Suprapubic skin (tissue), 3 donors: ENCODE measurements at regions not wholly inside any gene's neighbourhood (a gene's known extent, or its start where the extent isn't known, plus 50 kb on each side); places are given as distances from the start of the nearest gene placed in this dataset.

Experiments used
- POLR2A ChIP-seq, 2 donors: fragments of 450-650 bp; IDR thresholded peaks; one replicate each; pipeline ENCODE4 v1.6.1; 2017; ENCODE audit warnings: antibody characterized with exemption in 2 of 2, mild to moderate bottlenecking in 2 of 2, moderate library complexity in 2 of 2
- TF ChIP-seq, protein P1 (sequence below), 2 donors: fragments of 200-600 bp in 1 of 2; fragments of 450-650 bp in 1 of 2; sonication (generic) in 1 of 2; IDR thresholded peaks; one replicate each; pipeline ENCODE4 v1.5.1; 2016 to 2019; ENCODE audit warnings: antibody characterized with exemption in 2 of 2, mild to moderate bottlenecking in 1 of 2, moderate library complexity in 1 of 2

- no peak for TF ChIP-seq POLR2A (IDR thresholded peaks at IDR 0.05)
- TF ChIP-seq, protein P1, sequence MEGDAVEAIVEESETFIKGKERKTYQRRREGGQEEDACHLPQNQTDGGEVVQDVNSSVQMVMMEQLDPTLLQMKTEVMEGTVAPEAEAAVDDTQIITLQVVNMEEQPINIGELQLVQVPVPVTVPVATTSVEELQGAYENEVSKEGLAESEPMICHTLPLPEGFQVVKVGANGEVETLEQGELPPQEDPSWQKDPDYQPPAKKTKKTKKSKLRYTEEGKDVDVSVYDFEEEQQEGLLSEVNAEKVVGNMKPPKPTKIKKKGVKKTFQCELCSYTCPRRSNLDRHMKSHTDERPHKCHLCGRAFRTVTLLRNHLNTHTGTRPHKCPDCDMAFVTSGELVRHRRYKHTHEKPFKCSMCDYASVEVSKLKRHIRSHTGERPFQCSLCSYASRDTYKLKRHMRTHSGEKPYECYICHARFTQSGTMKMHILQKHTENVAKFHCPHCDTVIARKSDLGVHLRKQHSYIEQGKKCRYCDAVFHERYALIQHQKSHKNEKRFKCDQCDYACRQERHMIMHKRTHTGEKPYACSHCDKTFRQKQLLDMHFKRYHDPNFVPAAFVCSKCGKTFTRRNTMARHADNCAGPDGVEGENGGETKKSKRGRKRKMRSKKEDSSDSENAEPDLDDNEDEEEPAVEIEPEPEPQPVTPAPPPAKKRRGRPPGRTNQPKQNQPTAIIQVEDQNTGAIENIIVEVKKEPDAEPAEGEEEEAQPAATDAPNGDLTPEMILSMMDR (IDR thresholded peaks at IDR 0.05) = no peak
These were observed 510.1 kb upstream of the RAB6C start for GRCh38 chr2:129469389-129469788.
